ENCODE measurements at regions not wholly inside any gene's neighbourhood (a gene's known extent, or its start where the extent isn't known, plus 50 kb on each side); places are given as distances from the start of the nearest gene placed in this dataset.

DNA sequence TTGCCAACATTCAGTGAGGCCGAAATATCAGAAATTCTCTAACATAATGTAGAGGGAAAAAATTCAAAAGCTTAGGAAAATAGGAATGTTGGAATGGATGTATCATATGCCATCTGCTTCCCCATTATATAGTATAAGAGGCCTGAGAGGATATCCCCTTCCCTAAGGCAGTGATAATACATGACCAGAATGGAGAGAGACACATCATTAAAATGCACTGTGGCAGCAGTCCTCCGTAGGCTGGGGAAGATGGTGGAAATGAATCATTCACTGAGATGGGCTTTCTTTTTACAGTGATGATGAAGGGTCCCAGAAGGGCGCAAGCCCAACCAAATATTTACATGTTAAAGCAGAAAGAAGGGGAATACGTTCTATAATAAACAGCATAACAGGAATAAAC is 799.1 kb upstream of the SPRY2 start:
- Histone ChIP-seq H3K36me3 (ENCODE audit: insufficient read depth, low read length) (no peaks in the 10 kb centered on the region), H3K9me3 (ENCODE audit: low read length) (no peaks in the 10 kb centered on the region), H3K79me2 (ENCODE audit: insufficient read depth, low read depth, low read length) (no peaks in the 10 kb centered on the region), H3K4me3 (ENCODE audit: low read depth, low read length, poor library complexity, severe bottlenecking) (no peak overlapping the region), H3K9me2 (ENCODE audit: insufficient read depth, low read length) (no peaks in the 10 kb centered on the region), H4K20me1 (ENCODE audit: insufficient read depth, low read length) (no peaks in the 10 kb centered on the region), H3K4me1 (ENCODE audit: insufficient read depth, low read length, poor library complexity, severe bottlenecking) (no peaks in the 10 kb centered on the region), H3K4me2 (ENCODE audit: low read length) (no peak overlapping the region), H3K27ac (ENCODE audit: low read depth, low read length, poor library complexity, severe bottlenecking) (no peak overlapping the region), H2AFZ (ENCODE audit: low read length) (no peak overlapping the region)
- POLR2A ChIA-PET, result no interaction called here
- intact Hi-C loops (cut with micrococcal nuclease; ENCODE audit: unreplicated experiment), result no loop called here
- TF ChIP-seq EZH2phosphoT487 (IDR thresholded peaks at IDR 0.05; ENCODE audit: borderline replicate concordance, low read depth, low read length), result no peak
- TF ChIP-seq, protein P1, sequence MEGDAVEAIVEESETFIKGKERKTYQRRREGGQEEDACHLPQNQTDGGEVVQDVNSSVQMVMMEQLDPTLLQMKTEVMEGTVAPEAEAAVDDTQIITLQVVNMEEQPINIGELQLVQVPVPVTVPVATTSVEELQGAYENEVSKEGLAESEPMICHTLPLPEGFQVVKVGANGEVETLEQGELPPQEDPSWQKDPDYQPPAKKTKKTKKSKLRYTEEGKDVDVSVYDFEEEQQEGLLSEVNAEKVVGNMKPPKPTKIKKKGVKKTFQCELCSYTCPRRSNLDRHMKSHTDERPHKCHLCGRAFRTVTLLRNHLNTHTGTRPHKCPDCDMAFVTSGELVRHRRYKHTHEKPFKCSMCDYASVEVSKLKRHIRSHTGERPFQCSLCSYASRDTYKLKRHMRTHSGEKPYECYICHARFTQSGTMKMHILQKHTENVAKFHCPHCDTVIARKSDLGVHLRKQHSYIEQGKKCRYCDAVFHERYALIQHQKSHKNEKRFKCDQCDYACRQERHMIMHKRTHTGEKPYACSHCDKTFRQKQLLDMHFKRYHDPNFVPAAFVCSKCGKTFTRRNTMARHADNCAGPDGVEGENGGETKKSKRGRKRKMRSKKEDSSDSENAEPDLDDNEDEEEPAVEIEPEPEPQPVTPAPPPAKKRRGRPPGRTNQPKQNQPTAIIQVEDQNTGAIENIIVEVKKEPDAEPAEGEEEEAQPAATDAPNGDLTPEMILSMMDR (conservative IDR thresholded peaks at IDR 0.05; ENCODE audit: low read length), result no peak
- no TSS peak for BruUV-seq (replicated peaks)
- DNase-seq (ENCODE audit: low spot score), result no peak
- CTCF ChIA-PET (ENCODE audit: unreplicated experiment), result no interaction called here

DNA sequence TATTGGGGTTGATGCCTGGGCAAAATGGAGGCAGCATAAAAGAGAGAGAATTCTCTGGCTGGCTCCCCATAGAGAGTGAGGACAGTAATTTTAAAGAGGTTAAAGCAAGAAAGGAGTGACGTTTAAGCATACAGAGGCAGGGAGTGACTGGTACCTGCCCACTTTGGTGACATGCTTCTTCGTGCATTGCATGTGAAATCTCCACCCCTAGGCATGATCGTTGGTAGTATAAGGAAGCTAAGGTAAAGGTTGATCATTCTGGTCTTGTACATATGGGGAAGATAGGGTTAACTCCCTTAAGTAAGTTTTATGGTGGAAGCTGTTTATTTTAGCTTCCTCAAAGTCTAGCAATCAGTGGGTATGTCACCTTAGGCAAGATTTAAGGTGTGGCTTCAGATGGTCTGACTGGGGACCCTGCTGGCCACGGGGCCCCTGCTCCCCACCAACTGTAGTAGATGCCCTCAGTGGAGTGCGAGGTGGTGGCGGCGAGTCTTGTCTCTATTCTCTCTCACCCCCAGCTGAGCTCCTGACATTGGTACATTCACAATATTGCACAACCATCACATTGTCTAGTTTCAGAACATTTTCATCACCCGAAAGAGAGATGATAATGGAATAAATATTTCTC is 797.5 kb upstream of the SPRY2 start:
- H2AFZ ChIP-seq (ENCODE audit: low read length), result no peak overlapping the region
- H3K79me2 ChIP-seq (ENCODE audit: insufficient read depth, low read depth, low read length), result no peaks in the 10 kb centered on the region
- BruUV-seq (replicated peaks), result no TSS peak
- H3K27ac ChIP-seq (ENCODE audit: low read depth, low read length, poor library complexity, severe bottlenecking), result no peak overlapping the region
- H3K4me2 ChIP-seq (ENCODE audit: low read length), result no peak overlapping the region
- no peaks in the 10 kb centered on the region for H3K4me1 ChIP-seq (ENCODE audit: insufficient read depth, low read length, poor library complexity, severe bottlenecking)
- no peaks in the 10 kb centered on the region for H4K20me1 ChIP-seq (ENCODE audit: insufficient read depth, low read length)
- no peaks in the 10 kb centered on the region for H3K36me3 ChIP-seq (ENCODE audit: insufficient read depth, low read length)
- no peak for TF ChIP-seq EZH2phosphoT487 (IDR thresholded peaks at IDR 0.05; ENCODE audit: borderline replicate concordance, low read depth, low read length)
- TF ChIP-seq, protein P1 (conservative IDR thresholded peaks at IDR 0.05; ENCODE audit: low read length), result no peak
- DNase-seq (ENCODE audit: low spot score), result no peak
- intact Hi-C loops (cut with micrococcal nuclease; ENCODE audit: unreplicated experiment), result no loop called here
- H3K9me3 ChIP-seq (ENCODE audit: low read length), result no peaks in the 10 kb centered on the region
- no peaks in the 10 kb centered on the region for H3K9me2 ChIP-seq (ENCODE audit: insufficient read depth, low read length)
- POLR2A ChIA-PET, result interaction anchor here (0.6 kb wide), 1 partner anchor 15 kb away, joined by 3 read pairs; no protein-coding TSS in a partner anchor
- CTCF ChIA-PET (ENCODE audit: unreplicated experiment), result no interaction called here
- no peak overlapping the region for H3K4me3 ChIP-seq (ENCODE audit: low read depth, low read length, poor library complexity, severe bottlenecking)

DNA sequence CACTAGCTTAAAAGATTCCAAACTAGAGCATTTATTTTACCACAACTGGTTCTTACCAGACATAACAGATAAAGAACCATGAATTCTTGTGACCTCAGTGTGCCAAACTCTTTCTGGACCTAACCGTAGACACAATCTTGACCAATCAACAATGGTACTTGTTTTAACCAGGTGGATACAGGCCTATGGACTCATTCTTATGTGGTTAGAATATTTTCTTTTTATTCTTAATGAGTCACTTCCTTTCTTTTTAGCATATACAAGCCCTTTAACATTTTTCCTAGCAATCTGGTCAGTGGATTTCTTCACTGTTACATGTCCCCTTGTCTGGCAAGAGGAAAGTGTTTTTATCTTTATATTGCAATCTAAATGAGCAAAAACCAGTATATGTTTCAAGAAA is 792.1 kb upstream of the SPRY2 start:
- H4K20me1 ChIP-seq (ENCODE audit: insufficient read depth, low read length), result no peaks in the 10 kb centered on the region
- H3K4me1 ChIP-seq (ENCODE audit: insufficient read depth, low read length, poor library complexity, severe bottlenecking), result no peaks in the 10 kb centered on the region
- no peak overlapping the region for H3K4me2 ChIP-seq (ENCODE audit: low read length)
- H2AFZ ChIP-seq (ENCODE audit: low read length), result no peak overlapping the region
- ChIA-PET CTCF (ENCODE audit: unreplicated experiment) (interaction anchor here (0.5 kb wide), 1 partner anchor 215 kb away, joined by 3 read pairs; no protein-coding TSS in a partner anchor), POLR2A (interaction anchor here (0.6 kb wide), 1 partner anchor 183 kb away, joined by 3 read pairs; no protein-coding TSS in a partner anchor)
- H3K4me3 ChIP-seq (ENCODE audit: low read depth, low read length, poor library complexity, severe bottlenecking), result no peak overlapping the region
- TF ChIP-seq, protein P1 (conservative IDR thresholded peaks at IDR 0.05; ENCODE audit: low read length), result no peak
- no peak for TF ChIP-seq EZH2phosphoT487 (IDR thresholded peaks at IDR 0.05; ENCODE audit: borderline replicate concordance, low read depth, low read length)
- no peaks in the 10 kb centered on the region for H3K9me2 ChIP-seq (ENCODE audit: insufficient read depth, low read length)
- no TSS peak for BruUV-seq (replicated peaks)
- intact Hi-C loops (cut with micrococcal nuclease; ENCODE audit: unreplicated experiment), result no loop called here
- DNase-seq (ENCODE audit: low spot score), result no peak
- H3K36me3 ChIP-seq (ENCODE audit: insufficient read depth, low read length), result no peaks in the 10 kb centered on the region
- no peak overlapping the region for H3K27ac ChIP-seq (ENCODE audit: low read depth, low read length, poor library complexity, severe bottlenecking)
- no peaks in the 10 kb centered on the region for H3K79me2 ChIP-seq (ENCODE audit: insufficient read depth, low read depth, low read length)
- H3K9me3 ChIP-seq (ENCODE audit: low read length), result no peaks in the 10 kb centered on the region
